Naive thymus-derived CD4-positive, alpha-beta T cell (primary cell): ENCODE measurements at regions not wholly inside any gene's neighbourhood (a gene's known extent, or its start where the extent isn't known, plus 50 kb on each side); places are given as distances from the start of the nearest gene placed in this dataset.
A peak's percentile ranks its signal among the peaks of the same experiment; 100 is the strongest.

ENCODE experiments used
- ATAC-seq: fragments of 150-1000 bp; cut with Tn5 transposase; 2 replicates; pipeline ENCODE4 v1.10.0; 2021; ENCODE audit warnings: mild to moderate bottlenecking, moderate library complexity
- CTCF ChIA-PET: fragments of 350-600 bp; sonication (Branson Sonifier 250); formaldehyde crosslinking; loops from one replicate; lab custom pipeline; 2021; ENCODE audit warnings: antibody characterized with exemption; lab: Charles Lee
- POLR2A ChIA-PET: fragments of 350-600 bp; sonication (Branson Sonifier 250); formaldehyde crosslinking; loops from one replicate; lab custom pipeline; 2021; ENCODE audit warnings: antibody characterized with exemption, inconsistent platforms; lab: Charles Lee
- DNase-seq, 9 donors: peaks; one replicate each; pipeline versions ENCODE4 v3.0.0 to v3.0.0-alpha.2; 2020 to 2022; ENCODE audit warnings: mixed read lengths in 1 of 9
- H3K27ac ChIP-seq: one replicate; pipeline ENCODE4 v1.7.0; 2013; ENCODE audit warnings: mild to moderate bottlenecking, low read depth, low read length, moderate library complexity
- H3K27me3 ChIP-seq, 2 donors: one replicate each; pipeline ENCODE4 v1.7.0; 2013; ENCODE audit warnings: low read length in 2 of 2, mild to moderate bottlenecking in 2 of 2, moderate library complexity in 2 of 2; ENCODE audit not compliant: control insufficient read depth in 2 of 2, insufficient read depth in 2 of 2
- H3K36me3 ChIP-seq, 3 experiments: 1 replicate in 2 of 3; 2 replicates in 1 of 3; pipeline ENCODE4 v1.7.0; 2013; ENCODE audit warnings: low read length in 3 of 3, mild to moderate bottlenecking in 3 of 3, moderate library complexity in 1 of 3; ENCODE audit not compliant: insufficient read depth in 3 of 3, control insufficient read depth in 2 of 3
- H3K4me1 ChIP-seq, 2 donors: one replicate each; pipeline ENCODE4 v1.7.0; 2013; ENCODE audit warnings: low read length in 2 of 2, mild to moderate bottlenecking in 2 of 2, moderate library complexity in 1 of 2; ENCODE audit not compliant: control insufficient read depth in 2 of 2, insufficient read depth in 2 of 2
- H3K4me3 ChIP-seq: 2 replicates; pipeline ENCODE4 v1.7.0; 2013; ENCODE audit warnings: mild to moderate bottlenecking, low read length
- H3K9me3 ChIP-seq, 3 experiments: 1 replicate in 2 of 3; 2 replicates in 1 of 3; pipeline ENCODE4 v1.7.0; 2013; ENCODE audit warnings: low read length in 3 of 3; ENCODE audit not compliant: control insufficient read depth in 2 of 3
- H3K27ac Mint-ChIP-seq, 9 donors: one replicate each; pipeline ENCODE4 v1.8.0; 2020 to 2022; ENCODE audit warnings: mixed read lengths in 9 of 9, mild to moderate bottlenecking in 8 of 9, moderate library complexity in 5 of 9, inconsistent platforms in 2 of 9
- H3K27me3 Mint-ChIP-seq, 5 donors: one replicate each; pipeline ENCODE4 v1.8.0; 2021 to 2022; ENCODE audit warnings: mixed read lengths in 5 of 5, mild to moderate bottlenecking in 1 of 5
- H3K36me3 Mint-ChIP-seq, 5 donors: one replicate each; pipeline ENCODE4 v1.8.0; 2020 to 2022; ENCODE audit warnings: mixed read lengths in 5 of 5, mild to moderate bottlenecking in 3 of 5, inconsistent platforms in 1 of 5
- H3K4me1 Mint-ChIP-seq, 7 donors: one replicate each; pipeline ENCODE4 v1.8.0; 2020 to 2022; ENCODE audit warnings: mixed read lengths in 7 of 7, mild to moderate bottlenecking in 3 of 7, inconsistent platforms in 1 of 7
- H3K4me3 Mint-ChIP-seq, 10 donors: one replicate each; pipeline ENCODE4 v1.8.0; 2020 to 2022; ENCODE audit warnings: mild to moderate bottlenecking in 10 of 10, mixed read lengths in 10 of 10, moderate library complexity in 6 of 10, inconsistent platforms in 2 of 10
- H3K9me3 Mint-ChIP-seq, 11 donors: one replicate each; pipeline ENCODE4 v1.8.0; 2020 to 2022; ENCODE audit warnings: mixed read lengths in 11 of 11, mild to moderate bottlenecking in 4 of 11, inconsistent platforms in 1 of 11, moderate library complexity in 1 of 11
- intact Hi-C, 2 donors: fragments of 100-400 bp; cut with micrococcal nuclease; formaldehyde crosslinking; loops; one replicate each; pipeline ENCODE4 v1.15.1; 2023

DNA sequence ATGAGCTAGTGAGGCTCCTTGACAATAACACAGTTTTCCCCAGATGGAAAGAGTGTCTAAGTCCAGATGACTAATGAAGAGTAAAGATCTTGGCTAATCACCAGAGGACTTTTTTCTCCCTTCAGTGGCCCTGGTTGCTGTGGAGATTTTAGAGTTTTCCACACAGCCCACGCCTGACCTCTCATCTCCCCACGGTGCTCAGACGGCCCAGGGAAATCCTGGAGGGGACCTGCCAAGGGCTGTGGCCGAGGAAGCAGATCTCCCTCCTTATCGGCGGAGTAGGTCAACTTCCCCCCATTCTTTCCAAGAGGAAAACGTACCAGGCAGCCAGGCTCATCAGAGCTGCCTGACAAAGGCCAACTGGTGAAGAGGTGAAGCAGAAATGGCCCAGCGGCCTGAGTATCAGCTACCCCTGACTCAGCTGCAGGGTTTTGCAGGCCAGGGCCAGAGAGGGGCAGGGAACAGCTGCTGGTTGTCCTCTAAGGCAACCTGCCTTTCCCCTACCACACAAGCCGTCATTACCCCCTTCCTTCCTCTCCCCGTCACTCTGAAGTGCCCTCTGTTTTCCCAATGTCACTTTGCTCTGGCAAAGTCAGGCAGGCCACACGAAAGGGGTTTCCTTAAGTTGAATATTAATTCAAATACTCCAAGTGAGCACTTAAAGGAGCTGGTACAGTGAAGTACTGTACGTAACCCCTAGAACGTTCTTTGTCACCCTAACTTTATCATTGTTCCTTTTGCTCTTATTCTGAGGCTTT, 140.2 kb upstream of the ADAMTS18 start:
- Histone ChIP-seq H3K4me3 (no peak overlapping the region), H3K36me3 (no peaks in the 10 kb centered on the region), H3K9me3 (no peaks in the 10 kb centered on the region), H3K27ac (no peak overlapping the region), H3K4me1 (no peaks in the 10 kb centered on the region), H3K27me3 (peaks cover 0 to 3% of the 10 kb centered on the region in 2 donors)
- no peak overlapping the region for H3K27ac Mint-ChIP-seq
- no peaks in the 10 kb centered on the region for H3K4me1 Mint-ChIP-seq
- DNase-seq (no peak), ATAC-seq (no peak)
- CTCF ChIA-PET, result no interaction called here
- no peak overlapping the region for H3K4me3 Mint-ChIP-seq
- intact Hi-C loops, result no loop called here
- POLR2A ChIA-PET, result no interaction called here
- peaks cover 0 to 5% (median 0%) of the 10 kb centered on the region in 11 donors for H3K9me3 Mint-ChIP-seq
- H3K36me3 Mint-ChIP-seq, result no peaks in the 10 kb centered on the region
- H3K27me3 Mint-ChIP-seq, result peaks cover 12 to 42% (median 22%) of the 10 kb centered on the region in 5 donors

DNA sequence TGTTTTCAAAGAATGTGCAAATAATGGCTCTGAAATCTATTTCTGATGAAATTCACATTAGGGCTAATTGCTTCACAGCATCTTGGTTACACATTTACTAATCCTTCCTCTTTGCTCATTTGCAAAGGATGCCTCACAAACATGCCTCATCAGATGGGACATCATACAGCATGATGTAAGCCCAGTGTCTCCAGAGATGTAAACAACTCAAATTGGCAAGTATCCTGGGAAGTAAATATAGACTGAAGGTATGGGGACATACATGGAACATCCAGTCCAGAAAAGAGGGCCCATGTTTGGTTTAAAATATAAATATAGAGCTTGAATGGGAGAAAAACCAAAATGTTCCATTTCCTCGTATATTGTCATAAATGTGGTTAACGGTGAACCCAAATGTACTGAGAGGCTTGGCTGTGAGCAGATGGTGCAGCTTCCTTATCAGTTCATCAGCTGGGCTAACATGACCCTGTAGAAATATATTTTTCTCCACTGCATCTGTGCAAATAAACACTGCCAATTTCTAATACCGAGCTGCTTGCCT, 142.9 kb upstream of the NUDT7 start:
- Histone ChIP-seq H3K9me3 (no peaks in the 10 kb centered on the region), H3K4me1 (no peaks in the 10 kb centered on the region), H3K27ac (no peak overlapping the region), H3K27me3 (peaks cover 0 to 4% of the 10 kb centered on the region in 2 donors), H3K36me3 (no peaks in the 10 kb centered on the region), H3K4me3 (no peak overlapping the region)
- DNase-seq (no peak), ATAC-seq (no peak)
- no peak overlapping the region for H3K27ac Mint-ChIP-seq
- intact Hi-C loops, result no loop called here
- H3K36me3 Mint-ChIP-seq, result no peaks in the 10 kb centered on the region
- H3K4me1 Mint-ChIP-seq, result no peaks in the 10 kb centered on the region
- peaks cover 0 to 5% (median 0%) of the 10 kb centered on the region in 11 donors for H3K9me3 Mint-ChIP-seq
- CTCF ChIA-PET, result interaction anchor here (0.7 kb wide), 1 partner anchor 19 kb away, joined by 4 read pairs; no protein-coding TSS in a partner anchor
- no peak overlapping the region for H3K4me3 Mint-ChIP-seq
- POLR2A ChIA-PET, result no interaction called here
- H3K27me3 Mint-ChIP-seq, result peaks cover 8 to 41% (median 23%) of the 10 kb centered on the region in 5 donors

DNA sequence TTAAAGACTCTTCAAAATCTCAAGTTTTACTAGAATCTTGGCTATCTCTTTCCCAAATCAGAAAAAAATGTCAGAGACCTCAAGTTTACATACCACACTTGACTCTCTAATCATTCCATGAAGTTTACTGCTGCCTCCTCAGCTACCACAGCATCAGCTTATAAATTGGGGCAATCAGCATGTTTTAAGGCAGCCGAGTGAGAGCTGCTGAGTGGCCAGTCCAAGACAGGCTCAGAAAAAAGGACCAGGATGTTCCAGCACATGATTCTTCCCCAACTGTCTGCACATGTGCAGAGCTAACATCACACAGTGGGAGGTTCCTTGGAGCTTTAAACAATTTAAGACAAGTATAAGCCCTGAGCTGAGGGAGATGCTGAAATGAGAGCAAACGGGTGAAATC, 140.6 kb upstream of the NUDT7 start:
- Mint-ChIP-seq H3K4me3 (no peak overlapping the region), H3K27me3 (peaks cover 7 to 35% (median 27%) of the 10 kb centered on the region in 5 donors), H3K27ac (no peak overlapping the region), H3K4me1 (peaks cover 0 to 9% (median 0%) of the 10 kb centered on the region in 7 donors), H3K36me3 (no peaks in the 10 kb centered on the region), H3K9me3 (peaks cover 0 to 5% (median 0%) of the 10 kb centered on the region in 11 donors)
- POLR2A ChIA-PET, result no interaction called here
- Histone ChIP-seq H3K4me3 (no peak overlapping the region), H3K9me3 (no peaks in the 10 kb centered on the region), H3K4me1 (no peaks in the 10 kb centered on the region), H3K27ac (no peak overlapping the region), H3K36me3 (no peaks in the 10 kb centered on the region), H3K27me3 (peaks cover 0 to 4% of the 10 kb centered on the region in 2 donors)
- CTCF ChIA-PET, result interaction anchor here (4.7 kb wide), 1 partner anchor 347 kb away, joined by 53 read pairs; no protein-coding TSS in a partner anchor
- DNase-seq (no peak), ATAC-seq (no peak)
- intact Hi-C loops, result loop anchor here in 1 of 2 donors (5.0 kb wide), 1 partner anchor 971 kb away; no protein-coding TSS in a partner anchor

DNA sequence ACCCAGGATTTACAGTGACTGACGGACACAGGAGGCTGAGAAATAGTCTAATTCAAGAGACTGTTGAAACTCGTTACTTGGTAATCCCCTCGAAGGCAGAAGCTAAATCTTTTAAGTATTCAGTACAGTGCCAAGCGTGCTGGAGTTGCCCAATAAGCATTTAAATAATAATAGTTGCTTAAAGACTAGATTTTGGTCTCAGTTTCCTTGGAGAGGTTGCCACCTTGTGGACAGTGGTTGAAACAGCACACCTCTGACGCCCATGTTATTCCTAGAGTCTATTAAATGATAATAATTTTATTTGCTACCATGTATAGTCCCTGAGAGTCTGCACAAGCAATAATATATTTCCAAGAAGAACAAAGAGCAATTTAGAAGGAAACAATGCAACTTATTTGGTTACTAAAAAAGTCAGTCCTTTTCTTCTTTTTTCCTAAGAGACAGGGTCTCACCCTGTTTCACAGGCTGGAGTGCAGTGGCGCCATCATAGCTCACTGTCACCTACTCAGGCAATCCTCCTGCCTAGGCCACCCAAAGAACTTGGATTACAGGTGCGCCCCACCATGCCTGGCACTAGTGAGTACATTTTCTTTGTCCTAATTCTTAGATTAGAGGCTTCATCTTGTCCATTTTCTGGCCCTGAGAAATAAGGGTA, 138.0 kb upstream of the NUDT7 start:
- Mint-ChIP-seq H3K27ac (no peak overlapping the region), H3K36me3 (no peaks in the 10 kb centered on the region), H3K4me3 (no peak overlapping the region), H3K4me1 (peaks cover 0 to 9% (median 0%) of the 10 kb centered on the region in 7 donors), H3K27me3 (peaks cover 7 to 40% (median 29%) of the 10 kb centered on the region in 5 donors), H3K9me3 (no peaks in the 10 kb centered on the region)
- peaks cover 0 to 4% of the 10 kb centered on the region in 2 donors for H3K27me3 ChIP-seq
- ChIA-PET POLR2A (no interaction called here), CTCF (interaction anchor here (0.9 to 4.7 kb wide), 5 partner anchors 11 to 354 kb away, joined by 3 to 53 read pairs (median 4); no protein-coding TSS in a partner anchor)
- H3K27ac ChIP-seq, result no peak overlapping the region
- DNase-seq (peak in 6 of 9 donors; percentile 16 to 45 (median 30)), ATAC-seq (peak; percentile 67)
- no peaks in the 10 kb centered on the region for H3K9me3 ChIP-seq
- H3K4me3 ChIP-seq, result no peak overlapping the region
- no peaks in the 10 kb centered on the region for H3K4me1 ChIP-seq
- H3K36me3 ChIP-seq, result no peaks in the 10 kb centered on the region
- intact Hi-C loops, result loop anchor here (1.0 to 5.0 kb wide), 2 partner anchors 348 to 968 kb away; no protein-coding TSS in a partner anchor

DNA sequence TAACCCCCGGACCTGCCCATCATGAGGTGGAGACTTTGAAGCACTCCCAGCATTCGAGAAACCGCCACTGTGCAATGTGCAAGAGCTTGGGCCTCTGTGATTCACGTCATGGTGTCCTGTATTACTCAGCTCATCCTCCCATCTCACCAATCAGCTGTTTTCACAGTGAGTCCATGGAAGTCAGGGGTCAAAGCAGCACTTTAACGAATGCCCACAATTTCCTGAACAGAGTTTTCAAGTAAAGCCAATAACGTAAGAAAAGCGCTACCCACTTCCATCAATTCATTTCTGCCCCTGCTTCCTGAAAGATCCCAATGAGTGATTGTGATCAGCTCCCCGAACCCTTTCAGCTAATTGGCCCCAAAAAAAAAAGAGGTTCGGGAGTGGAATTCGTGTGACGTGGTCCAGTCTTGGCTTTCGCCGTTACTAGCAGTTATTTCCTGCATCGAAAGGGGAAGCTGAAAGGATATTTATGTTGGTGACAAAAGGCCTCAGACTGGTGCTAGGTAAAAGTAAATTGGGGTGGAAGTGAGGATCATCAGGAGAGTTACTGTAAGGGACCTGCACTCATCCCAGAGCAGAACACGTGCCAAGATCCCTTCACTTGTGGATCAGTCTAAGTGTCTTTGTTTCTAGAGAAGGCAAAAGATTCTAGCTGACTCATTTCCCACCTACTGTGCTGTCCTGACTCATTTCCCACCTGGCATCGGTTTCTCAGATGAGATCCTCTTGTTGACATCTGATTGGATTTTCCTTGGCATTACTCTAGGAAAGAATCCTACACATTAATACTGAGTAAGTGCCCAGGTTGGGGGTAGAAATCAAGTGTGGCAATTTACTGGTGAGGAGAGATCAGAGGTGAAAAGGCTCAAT, 136.7 kb upstream of the NUDT7 start:
- Histone ChIP-seq H3K4me1 (no peaks in the 10 kb centered on the region), H3K27me3 (peaks cover 0 to 4% of the 10 kb centered on the region in 2 donors), H3K9me3 (no peaks in the 10 kb centered on the region), H3K4me3 (no peak overlapping the region), H3K27ac (no peak overlapping the region), H3K36me3 (no peaks in the 10 kb centered on the region)
- Mint-ChIP-seq H3K4me3 (no peak overlapping the region), H3K36me3 (no peaks in the 10 kb centered on the region), H3K9me3 (no peaks in the 10 kb centered on the region), H3K4me1 (peaks cover 0 to 9% (median 0%) of the 10 kb centered on the region in 7 donors), H3K27ac (no peak overlapping the region), H3K27me3 (peaks cover 7 to 35% (median 29%) of the 10 kb centered on the region in 5 donors)
- ChIA-PET POLR2A (no interaction called here), CTCF (interaction anchor here (0.9 to 4.7 kb wide), 3 partner anchors 9 to 350 kb away, joined by 3 to 53 read pairs (median 6); no protein-coding TSS in a partner anchor)
- ATAC-seq, result no peak
- no peak for DNase-seq
- intact Hi-C loops, result no loop called here

DNA sequence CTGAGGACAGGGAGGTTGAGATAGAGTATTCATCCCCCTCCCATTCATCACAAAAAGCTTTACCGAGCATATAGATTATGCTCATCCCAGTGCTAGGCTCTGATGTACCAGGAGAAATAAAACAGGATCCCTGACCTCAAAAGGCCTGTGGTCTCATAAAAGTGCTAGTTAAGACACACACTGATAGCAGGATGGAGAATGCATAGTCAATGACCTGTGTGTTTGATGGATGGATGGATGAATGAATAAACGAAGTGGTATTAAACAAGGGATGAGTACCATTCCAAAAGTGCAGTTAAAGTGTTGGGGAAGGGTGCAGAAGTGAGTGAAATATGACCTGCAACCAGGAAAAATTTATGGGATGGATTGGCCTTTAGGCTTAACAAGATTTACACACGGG, 133.9 kb upstream of the NUDT7 start:
- H3K4me3 ChIP-seq, result no peak overlapping the region
- Mint-ChIP-seq H3K27ac (no peak overlapping the region), H3K9me3 (no peaks in the 10 kb centered on the region), H3K4me3 (no peak overlapping the region), H3K27me3 (peaks cover 7 to 30% (median 19%) of the 10 kb centered on the region in 5 donors), H3K4me1 (peaks cover 0 to 9% (median 0%) of the 10 kb centered on the region in 7 donors), H3K36me3 (no peaks in the 10 kb centered on the region)
- ChIA-PET POLR2A (no interaction called here), CTCF (interaction anchor here (0.7 kb wide), 1 partner anchor 36 kb away, joined by 3 read pairs; no protein-coding TSS in a partner anchor)
- ATAC-seq (no peak), DNase-seq (no peak)
- H3K27me3 ChIP-seq, result no peaks in the 10 kb centered on the region
- intact Hi-C loops, result no loop called here
- no peaks in the 10 kb centered on the region for H3K36me3 ChIP-seq
- H3K4me1 ChIP-seq, result no peaks in the 10 kb centered on the region
- no peaks in the 10 kb centered on the region for H3K9me3 ChIP-seq
- H3K27ac ChIP-seq, result no peak overlapping the region
